ENCODE measurements at regions not wholly inside any gene's neighbourhood (a gene's known extent, or its start where the extent isn't known, plus 50 kb on each side); places are given as distances from the start of the nearest gene placed in this dataset.

GRCh38 chr6:113258771-113259170 is 598.4 kb upstream of the MARCKS start:
- DNase-seq: no peak

- DNase-seq: no peak
These were observed 585.7 kb upstream of the MARCKS start for GRCh38 chr6:113271437-113271836.

DNA sequence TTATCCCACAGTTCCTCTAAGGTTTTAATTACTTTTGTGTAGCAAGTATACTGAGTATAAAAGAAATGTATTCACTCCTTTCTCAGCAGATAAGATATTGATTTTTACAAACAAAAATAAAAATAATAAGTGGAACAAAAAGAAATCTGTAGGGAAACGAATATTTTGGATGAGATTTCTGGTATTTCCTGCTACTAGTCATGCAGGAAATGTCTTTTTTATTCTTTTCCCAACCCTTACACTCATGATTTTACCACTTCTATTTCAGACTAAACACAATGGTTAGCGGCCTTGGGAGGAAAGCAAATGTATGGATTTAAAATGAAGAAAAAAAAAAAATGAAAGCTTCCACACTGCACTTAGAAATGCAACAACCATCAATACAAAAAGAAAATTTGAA is 580.5 kb upstream of the MARCKS start:
- DNase-seq: no peak

DNA sequence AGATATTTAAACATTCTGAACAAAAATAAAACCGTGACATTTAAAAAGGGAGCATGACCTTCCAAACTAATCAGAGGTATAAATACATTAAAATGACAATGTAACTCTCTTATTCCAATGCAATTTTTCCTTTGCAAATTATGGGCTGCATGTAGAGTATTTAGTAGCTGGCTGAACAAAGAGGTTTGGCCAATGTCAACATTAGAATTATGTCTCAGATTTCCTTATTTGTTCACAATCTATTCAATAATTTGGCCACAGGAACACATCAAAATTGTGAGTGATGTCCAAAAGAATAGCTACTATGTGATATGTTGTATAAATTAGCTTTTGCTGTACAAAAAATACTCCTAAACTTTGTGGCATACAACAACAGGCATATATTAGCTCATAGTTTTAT is 580.0 kb upstream of the MARCKS start:
- DNase-seq: no peak

DNA sequence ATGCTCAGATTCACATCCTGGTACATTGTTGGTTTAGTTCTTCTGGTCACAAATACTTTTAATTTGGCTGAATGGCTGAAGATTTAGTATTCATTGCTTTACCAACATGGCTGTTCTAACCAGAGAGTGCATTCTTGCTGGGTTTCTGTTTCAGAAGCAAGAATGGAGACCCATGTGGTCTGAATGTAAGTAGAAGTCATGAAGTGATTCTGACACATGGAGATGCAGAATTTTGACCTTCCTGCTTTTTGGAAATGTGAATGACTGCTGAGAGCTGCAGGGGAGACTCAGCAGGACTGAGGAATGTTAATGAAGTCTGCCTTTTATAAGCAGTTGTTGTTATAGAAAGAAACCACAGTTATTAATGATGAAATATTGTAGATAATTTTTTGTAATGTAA is 576.1 kb upstream of the MARCKS start:
- no peak for DNase-seq

- no peak for DNase-seq
These were observed 575.7 kb upstream of the MARCKS start for GRCh38 chr6:113281431-113281830.

GRCh38 chr6:113287396-113287795 is 569.7 kb upstream of the MARCKS start:
- no peak for DNase-seq

DNA sequence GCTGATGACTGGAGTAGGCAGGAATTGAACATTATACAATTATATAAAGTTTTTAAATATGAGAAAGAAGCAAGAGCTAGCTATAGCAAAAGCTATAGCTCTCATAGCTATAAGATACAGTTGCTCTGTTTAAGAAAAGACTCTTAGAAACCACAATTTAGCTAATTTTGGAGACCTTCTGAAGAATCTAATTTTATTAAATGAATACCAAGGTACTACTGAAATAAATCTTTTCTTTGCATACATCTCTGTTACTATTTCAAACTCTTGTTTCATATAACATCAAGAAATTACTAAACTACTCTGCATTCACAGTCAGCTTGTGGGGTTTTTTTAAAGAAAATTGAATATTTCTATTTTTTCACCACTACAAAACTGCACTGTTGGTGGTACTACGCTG is 568.7 kb upstream of the MARCKS start:
- no peak for DNase-seq

- no peak for DNase-seq
These were observed 568.0 kb upstream of the MARCKS start for GRCh38 chr6:113289166-113289565.

GRCh38 chr6:113290684-113291083 is 566.5 kb upstream of the MARCKS start:
- DNase-seq: no peak

DNA sequence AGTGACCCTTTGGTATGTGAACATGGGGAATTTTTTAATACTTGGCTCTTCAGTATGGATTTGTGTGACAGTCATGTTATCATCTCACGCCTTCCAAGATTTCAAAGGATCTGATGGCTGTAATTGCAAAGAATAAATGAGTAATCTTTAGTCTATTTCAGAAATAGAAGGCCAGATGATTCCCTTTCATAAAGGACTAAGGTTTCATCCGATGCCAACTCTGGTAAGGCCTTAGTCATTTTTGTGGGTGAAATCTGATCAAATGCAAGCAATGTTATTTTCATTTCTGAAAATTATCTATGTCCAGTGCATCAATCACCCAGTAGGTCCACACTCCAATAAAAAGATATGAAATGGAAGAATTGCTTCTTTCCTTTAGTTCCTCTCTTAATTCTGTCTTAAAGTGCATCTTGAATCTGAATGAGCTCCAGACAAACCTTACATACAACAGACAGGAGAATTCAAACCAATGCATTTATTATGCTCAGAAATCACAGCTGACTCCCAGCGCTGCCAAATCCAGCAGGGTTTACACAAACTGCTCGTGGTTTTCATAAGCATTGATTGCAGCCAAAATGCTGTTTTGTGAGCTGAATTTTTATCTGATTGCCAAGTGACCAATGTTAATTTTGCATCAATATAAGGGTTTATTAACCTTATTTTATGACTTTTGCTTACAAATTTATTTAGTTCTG is 565.2 kb upstream of the MARCKS start:
- no peak for DNase-seq

DNA sequence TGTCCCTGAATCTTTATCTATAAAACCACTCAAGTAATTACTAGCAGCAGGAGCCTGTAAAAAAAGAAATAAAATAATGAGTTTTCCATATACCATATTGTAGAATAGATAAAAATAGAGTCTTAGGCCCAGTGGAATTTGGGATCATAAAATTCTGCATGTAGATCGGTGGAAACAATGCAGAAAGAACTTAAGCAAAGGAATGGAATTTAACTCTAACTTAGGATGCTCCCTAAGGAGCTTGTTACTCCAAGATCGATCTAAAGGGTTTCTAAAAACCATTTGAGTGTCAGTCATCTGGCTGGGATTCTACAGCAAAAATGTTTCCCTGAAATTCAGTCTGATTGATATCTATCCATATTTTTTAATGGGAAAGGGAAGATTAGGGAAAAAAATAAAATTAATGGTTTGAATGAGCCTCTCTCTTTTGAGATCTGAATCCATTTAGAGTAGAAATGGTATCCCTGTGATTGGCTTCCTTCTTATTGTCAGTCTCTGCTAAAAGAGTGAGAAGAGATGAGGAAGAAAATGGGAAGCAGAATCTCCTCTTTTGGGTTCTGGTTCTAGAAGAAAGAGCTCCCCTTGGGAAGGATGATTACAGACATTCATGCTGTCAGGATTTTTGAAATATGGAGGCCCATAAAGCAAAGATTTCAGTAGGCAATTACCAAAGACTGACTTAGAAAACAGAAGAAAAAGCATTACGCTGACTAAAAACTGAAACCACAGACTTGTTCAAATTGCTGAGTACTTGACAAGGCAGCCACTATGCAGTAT is 564.3 kb upstream of the MARCKS start:
- no peak for DNase-seq

- no peak for DNase-seq
These were observed 563.8 kb upstream of the MARCKS start for GRCh38 chr6:113293423-113293740.

DNA sequence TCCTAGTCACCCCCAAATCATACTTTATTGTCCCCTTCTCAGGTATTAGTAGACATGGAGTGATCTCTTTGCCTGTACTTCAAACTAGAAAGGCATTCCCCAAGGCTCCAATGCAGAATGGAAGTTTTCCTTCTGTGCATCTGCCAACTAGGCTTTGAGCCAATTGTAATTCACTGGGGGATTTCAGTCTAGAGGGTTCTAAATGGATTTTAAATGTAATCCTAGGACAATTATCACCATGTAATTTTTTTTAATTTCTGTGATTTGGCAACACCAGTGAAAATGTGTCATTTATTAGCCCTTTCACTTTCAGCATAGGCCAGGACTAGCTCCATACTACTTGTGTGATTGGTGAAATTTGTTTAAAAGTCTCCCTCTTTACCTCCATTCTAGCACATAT is 557.6 kb upstream of the MARCKS start:
- DNase-seq: no peak

DNA sequence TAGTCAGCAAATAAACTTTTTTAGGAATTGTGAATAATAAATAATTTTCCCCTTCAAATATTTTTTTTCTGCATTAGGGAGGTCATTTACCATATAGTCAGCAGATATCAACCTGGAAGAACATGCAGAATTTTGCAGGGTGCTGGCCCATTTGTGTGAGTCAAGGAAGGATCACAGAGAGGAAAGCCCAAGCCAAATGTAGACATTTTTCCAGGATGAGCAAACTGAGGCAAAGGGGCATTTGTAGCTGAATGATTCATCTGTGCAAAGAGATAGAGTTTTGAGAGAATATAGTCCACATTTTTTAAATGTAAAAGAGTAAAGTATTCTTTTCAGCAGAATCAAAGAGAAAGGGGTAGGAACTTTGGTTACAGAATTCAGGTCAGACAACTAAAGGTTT is 555.5 kb upstream of the MARCKS start:
- DNase-seq: no peak

DNA sequence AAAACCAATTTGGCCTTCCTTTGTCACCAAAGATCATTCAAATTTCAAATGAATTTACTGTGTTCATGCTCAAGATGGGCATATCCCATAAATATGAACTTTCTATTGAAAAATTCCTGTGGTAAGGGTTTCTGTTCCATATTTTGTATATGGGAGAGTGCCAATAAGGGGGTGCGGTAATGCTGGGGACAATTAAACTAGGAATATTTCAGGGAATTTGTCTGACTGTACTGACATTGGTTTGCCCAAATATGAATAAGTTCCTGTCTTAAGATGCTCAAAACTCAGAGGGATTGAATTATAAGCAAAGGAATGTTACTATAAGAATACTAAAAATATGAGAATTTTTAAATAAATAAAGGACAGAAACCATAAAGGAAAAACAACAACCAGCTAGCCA is 553.0 kb upstream of the MARCKS start:
- DNase-seq: no peak

DNA sequence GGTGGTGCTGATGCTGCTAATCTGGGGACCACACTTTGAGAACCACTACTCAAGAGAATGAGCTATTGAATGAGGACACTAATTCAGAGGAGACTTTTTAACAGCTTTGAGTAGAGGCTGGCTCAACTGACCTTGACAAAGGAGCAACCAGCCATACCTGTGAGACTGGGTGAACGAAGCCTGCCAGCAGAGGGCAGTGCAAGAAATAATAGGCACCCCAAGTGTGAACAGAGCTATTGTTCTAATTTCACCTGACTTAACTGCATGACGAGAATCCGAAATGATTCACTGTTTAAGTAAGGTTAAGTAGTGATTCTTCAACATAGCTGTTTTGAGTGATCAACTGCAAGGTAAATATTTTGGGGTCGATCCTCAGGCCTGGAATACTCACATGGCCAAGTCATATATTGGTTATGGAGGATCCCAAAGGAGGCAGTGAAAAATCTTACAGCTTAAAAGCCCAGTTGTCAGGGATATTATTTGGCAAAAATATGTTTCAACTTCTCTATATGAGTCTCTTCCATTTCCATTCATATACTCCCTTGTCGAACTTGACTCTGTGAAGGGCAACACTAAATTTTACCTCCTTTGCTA is 550.5 kb upstream of the MARCKS start:
- no peak for DNase-seq

DNA sequence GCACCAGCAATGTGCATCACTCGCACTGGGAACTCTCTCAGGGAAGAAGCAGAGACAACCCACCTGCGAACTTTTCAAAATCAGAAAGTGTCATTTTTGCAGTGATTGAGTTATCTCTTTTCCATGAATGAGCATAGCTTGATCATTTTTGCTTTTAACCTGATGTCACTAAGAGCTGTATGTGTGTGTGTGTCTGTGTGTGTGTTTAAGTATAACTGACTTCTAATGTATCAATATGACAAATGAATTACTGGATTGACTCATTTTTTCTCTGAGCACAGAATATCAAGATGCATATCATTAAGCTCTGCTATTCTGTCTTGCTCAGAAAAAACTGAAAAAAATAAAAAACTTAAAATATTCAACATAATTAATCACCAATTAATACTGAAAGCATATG is 548.9 kb upstream of the MARCKS start:
- DNase-seq: no peak

- DNase-seq: no peak
These were observed 543.3 kb upstream of the MARCKS start for GRCh38 chr6:113313841-113314240.

DNA sequence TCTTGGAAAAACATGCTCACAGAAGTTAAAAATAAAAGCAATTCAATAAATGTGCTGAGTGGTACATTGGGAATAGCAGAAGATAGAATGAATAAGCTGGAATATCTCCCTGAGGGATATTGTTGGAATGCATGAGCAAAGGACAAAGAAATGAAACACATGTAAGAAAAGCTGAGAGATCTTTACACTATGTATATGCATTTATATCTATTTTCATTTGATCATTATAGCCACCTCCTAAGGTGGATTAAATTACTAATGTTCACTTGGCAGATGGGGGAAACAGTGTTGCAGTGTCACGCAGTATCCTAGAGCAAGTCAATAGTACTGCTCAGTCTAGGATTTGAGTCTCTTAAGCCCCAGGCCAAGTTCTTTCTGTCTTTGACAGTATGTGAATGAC is 542.0 kb upstream of the MARCKS start:
- DNase-seq: no peak

DNA sequence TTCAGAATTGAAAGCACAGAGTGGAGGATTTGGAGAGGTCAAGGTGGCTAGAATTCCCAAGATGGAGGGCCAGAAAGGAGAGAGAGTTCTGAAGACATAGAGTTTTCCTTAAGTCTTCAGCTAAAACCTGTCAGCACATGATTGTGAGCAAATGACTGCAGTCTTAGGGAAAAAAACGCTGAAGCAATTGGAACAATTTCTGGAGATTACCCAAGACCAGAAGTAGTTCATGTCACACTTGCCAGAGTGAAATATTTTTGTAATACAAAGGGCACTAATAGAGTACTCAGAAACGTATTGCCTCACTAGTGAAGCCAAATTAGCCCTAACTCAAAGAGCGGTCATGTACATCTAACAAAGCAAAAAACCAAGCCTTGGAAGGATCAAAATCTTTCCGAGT is 541.3 kb upstream of the MARCKS start:
- DNase-seq: no peak

DNA sequence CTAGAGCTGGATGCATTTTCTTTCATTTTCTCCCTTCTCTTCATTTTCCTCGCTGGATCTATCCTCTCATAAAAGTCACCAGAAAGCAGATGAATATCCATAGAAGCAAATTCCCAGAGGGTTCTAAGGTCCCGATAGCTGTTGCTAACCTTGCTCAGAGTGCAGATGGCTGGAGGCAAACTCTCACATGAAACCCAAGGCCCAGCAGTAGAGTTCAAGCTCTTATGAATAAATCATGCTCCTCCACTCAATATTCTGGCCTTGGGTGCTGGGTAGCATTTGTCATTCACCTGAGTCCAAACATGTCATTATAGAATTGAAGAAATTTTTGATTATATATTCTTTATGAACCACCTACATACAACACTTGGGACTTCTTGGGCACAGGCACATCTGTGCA is 539.7 kb upstream of the MARCKS start:
- no peak for DNase-seq

DNA sequence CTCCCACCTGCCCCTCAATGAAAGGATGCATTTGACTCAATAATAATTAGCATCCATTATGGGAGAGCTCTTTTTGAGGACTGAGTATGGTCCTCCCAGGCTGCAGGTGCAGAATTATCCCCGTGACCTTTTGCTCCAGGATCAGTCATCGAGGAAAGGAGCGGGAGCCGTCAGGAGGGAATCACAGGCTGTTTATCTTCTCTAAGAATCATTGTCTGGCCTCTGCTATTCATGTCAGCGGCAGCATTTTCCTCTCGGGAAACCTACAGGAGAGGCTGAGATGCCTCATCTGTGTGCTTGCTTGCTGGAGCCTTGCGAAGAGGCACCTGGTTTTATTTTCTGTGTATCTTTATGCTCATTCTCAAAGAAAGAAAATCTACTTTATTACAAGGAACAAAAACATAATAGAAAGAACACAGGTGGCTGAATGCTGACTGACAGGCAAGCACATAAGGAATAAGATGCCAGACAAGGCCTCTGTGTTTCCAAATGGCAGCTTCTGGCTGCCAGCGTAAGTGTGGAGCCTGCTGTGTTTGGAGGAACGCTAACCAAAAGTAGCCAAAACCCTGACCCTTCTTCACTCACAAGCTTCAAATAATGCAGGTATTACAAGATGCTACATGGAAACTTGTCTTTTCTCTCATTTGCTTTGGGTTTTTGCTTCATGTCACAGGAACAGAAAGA is 539.1 kb upstream of the MARCKS start:
- DNase-seq: no peak

- no peak for DNase-seq
These were observed 538.6 kb upstream of the MARCKS start for GRCh38 chr6:113318575-113318917.

All from NCI-H510A (cell line).